Upper lobe of left lung (tissue), 4 donors: ENCODE measurements at regions not wholly inside any gene's neighbourhood (a gene's known extent, or its start where the extent isn't known, plus 50 kb on each side); places are given as distances from the start of the nearest gene placed in this dataset.

Experiments
- CTCF ChIP-seq, 6 experiments: fragments of 450-650 bp in 4 of 6; fragments of 200-600 bp in 2 of 6; sonication (generic) in 2 of 6; IDR thresholded peaks; one replicate each; pipeline ENCODE4 v1.5.1; 2016 to 2019; ENCODE audit warnings: antibody characterized with exemption in 6 of 6
- EP300 ChIP-seq, 4 donors: sonication (generic); formaldehyde crosslinking; IDR thresholded peaks; one replicate each; pipeline ENCODE4 v1.5.1; 2017; ENCODE audit warnings: antibody characterized with exemption in 4 of 4, control low read depth in 2 of 4
- POLR2A ChIP-seq, 4 donors: fragments of 450-650 bp; IDR thresholded peaks; one replicate each; pipeline ENCODE4 v1.5.1; 2016 to 2017; ENCODE audit warnings: antibody characterized with exemption in 4 of 4, mild to moderate bottlenecking in 2 of 4
- POLR2AphosphoS5 ChIP-seq, 2 donors: sonication (generic); formaldehyde crosslinking; IDR thresholded peaks; one replicate each; pipeline ENCODE4 v1.5.1; 2017; ENCODE audit warnings: antibody characterized with exemption in 2 of 2

- TF ChIP-seq CTCF (IDR thresholded peaks at IDR 0.05) (no peak), POLR2A (IDR thresholded peaks at IDR 0.05) (no peak), POLR2AphosphoS5 (IDR thresholded peaks at IDR 0.05) (no peak), EP300 (IDR thresholded peaks at IDR 0.05) (no peak)
Measured at GRCh38 chr20:48564982-48565539, 262.7 kb downstream of the PREX1 start.
